Gastrocnemius medialis (tissue), 4 donors: ENCODE measurements at regions not wholly inside any gene's neighbourhood (a gene's known extent, or its start where the extent isn't known, plus 50 kb on each side); places are given as distances from the start of the nearest gene placed in this dataset.

ENCODE experiments used
- POLR2A ChIP-seq, 2 donors: fragments of 450-650 bp; IDR thresholded peaks; one replicate each; pipeline ENCODE4 v1.6.1; 2017; ENCODE audit warnings: antibody characterized with exemption in 2 of 2, mild to moderate bottlenecking in 2 of 2, moderate library complexity in 2 of 2
- TF ChIP-seq, protein P1 (sequence below), 5 experiments: fragments of 450-650 bp in 3 of 5; fragments of 200-600 bp in 2 of 5; sonication (generic) in 2 of 5; IDR thresholded peaks in 4 of 5; conservative IDR thresholded peaks in 1 of 5; 1 replicate in 4 of 5; 2 replicates in 1 of 5; pipeline ENCODE4 v1.5.1; 2016 to 2019; ENCODE audit warnings: antibody characterized with exemption in 5 of 5, mild to moderate bottlenecking in 3 of 5, moderate library complexity in 3 of 5

DNA sequence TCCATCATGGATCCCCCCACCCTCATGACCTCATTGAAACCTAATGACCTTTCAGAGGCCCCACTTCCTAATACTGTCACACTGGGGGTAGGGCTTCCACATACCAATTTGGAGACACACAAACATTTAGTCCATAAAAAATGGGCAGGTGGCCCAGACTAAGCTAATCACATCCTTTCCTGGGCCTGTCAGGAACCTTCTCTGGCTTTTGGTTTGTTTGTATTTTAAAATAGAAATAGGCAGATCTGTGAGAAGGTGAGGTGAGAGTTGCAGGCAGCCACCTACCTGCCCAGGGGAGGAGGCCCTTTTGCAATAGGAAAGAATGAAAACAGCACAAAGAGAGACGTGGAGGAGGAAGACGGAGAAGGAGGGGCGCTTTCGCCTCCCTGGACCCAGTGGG, 90.2 kb upstream of the BOD1 start:
- TF ChIP-seq, protein P1, sequence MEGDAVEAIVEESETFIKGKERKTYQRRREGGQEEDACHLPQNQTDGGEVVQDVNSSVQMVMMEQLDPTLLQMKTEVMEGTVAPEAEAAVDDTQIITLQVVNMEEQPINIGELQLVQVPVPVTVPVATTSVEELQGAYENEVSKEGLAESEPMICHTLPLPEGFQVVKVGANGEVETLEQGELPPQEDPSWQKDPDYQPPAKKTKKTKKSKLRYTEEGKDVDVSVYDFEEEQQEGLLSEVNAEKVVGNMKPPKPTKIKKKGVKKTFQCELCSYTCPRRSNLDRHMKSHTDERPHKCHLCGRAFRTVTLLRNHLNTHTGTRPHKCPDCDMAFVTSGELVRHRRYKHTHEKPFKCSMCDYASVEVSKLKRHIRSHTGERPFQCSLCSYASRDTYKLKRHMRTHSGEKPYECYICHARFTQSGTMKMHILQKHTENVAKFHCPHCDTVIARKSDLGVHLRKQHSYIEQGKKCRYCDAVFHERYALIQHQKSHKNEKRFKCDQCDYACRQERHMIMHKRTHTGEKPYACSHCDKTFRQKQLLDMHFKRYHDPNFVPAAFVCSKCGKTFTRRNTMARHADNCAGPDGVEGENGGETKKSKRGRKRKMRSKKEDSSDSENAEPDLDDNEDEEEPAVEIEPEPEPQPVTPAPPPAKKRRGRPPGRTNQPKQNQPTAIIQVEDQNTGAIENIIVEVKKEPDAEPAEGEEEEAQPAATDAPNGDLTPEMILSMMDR (IDR thresholded peaks at IDR 0.05 in 4 of 5, conservative IDR thresholded peaks at IDR 0.05 in 1 of 5), result no peak
- TF ChIP-seq POLR2A (IDR thresholded peaks at IDR 0.05), result no peak
